A549 (cell line): ENCODE measurements at regions not wholly inside any gene's neighbourhood (a gene's known extent, or its start where the extent isn't known, plus 50 kb on each side); places are given as distances from the start of the nearest gene placed in this dataset.

Source experiments
- ATAC-seq, 2 experiments: fragments of 200-7000 bp in 1 of 2; fragments of >200 bp in 1 of 2; cut with Nextera tagmentation in 1 of 2; cut with Tn5 transposase in 1 of 2; 3 replicates each; pipeline versions ENCODE4 v1.8.0 to v1.9.1; 2018 to 2020; ENCODE audit warnings: mild to moderate bottlenecking in 1 of 2, moderate library complexity in 1 of 2
- CTCF ChIA-PET: fragments of 300-600 bp; sonication (Branson Sonifier 250); formaldehyde crosslinking; extraction: SDS; loops from one replicate; lab custom pipeline; 2021; ENCODE audit warnings: antibody characterized with exemption, inconsistent platforms; lab: Yijun Ruan, JAX
- POLR2A ChIA-PET: fragments of 350-600 bp; formaldehyde crosslinking; extraction: SDS; loops from one replicate; lab custom pipeline; 2021; ENCODE audit warnings: antibody characterized with exemption, inconsistent platforms; lab: Yijun Ruan, JAX
- DNase-seq, 2 experiments: peaks; one replicate each; pipeline versions ENCODE4 v3.0.0 to v3.0.0-alpha.2; 2011 to 2016; ENCODE audit warnings: low read depth in 1 of 2, low spot score in 1 of 2
- FAIRE-seq: peaks from 2 replicates; lab custom pipeline; 2011; peaks lifted over from hg19 to GRCh38; lab: Jason Lieb, UNC
- H3K27ac ChIP-seq, 2 experiments: fragments of >200 bp; sonication (Bioruptor Twin); formaldehyde crosslinking; 3 replicates each; pipeline ENCODE4 v1.5.1; 2016 to 2017
- H3K4me1 ChIP-seq: fragments of >200 bp; sonication (Bioruptor Twin); formaldehyde crosslinking; 3 replicates; pipeline ENCODE4 v1.6.1; 2016
- H3K4me2 ChIP-seq: fragments of >200 bp; sonication (Bioruptor Twin); formaldehyde crosslinking; 3 replicates; pipeline ENCODE4 v1.6.1; 2016
- H3K4me3 ChIP-seq: fragments of >200 bp; sonication (Bioruptor Twin); formaldehyde crosslinking; 3 replicates; pipeline ENCODE4 v1.5.1; 2016
- H3K9me3 ChIP-seq: fragments of >200 bp; sonication (Bioruptor Twin); formaldehyde crosslinking; 3 replicates; pipeline ENCODE4 v1.6.1; 2016
- CBX2 ChIP-seq: fragments of 200-600 bp; sonication (generic); IDR thresholded peaks from 2 replicates; pipeline ENCODE4 v1.6.1; 2016; ENCODE audit warnings: low read depth, mild to moderate bottlenecking, borderline replicate concordance
- EHF ChIP-seq: fragments of 250-450 bp; sonication (Bioruptor Pico); IDR thresholded peaks from 2 replicates; pipeline ENCODE4 v1.5.0; 2020; ENCODE audit warnings: mild to moderate bottlenecking
- EHMT2 ChIP-seq: fragments of 200-600 bp; sonication (generic); IDR thresholded peaks from 2 replicates; pipeline ENCODE4 v1.6.1; 2016; ENCODE audit warnings: antibody characterized with exemption, low read depth, mild to moderate bottlenecking, moderate library complexity
- EP300 ChIP-seq, 2 experiments: fragments of >200 bp; sonication (Bioruptor Twin); formaldehyde crosslinking; IDR thresholded peaks; 2 replicates in 1 of 2; 3 replicates in 1 of 2; pipeline ENCODE4 v1.6.1; 2016 to 2017
- ESRRA ChIP-seq: fragments of 150-350 bp; IDR thresholded peaks from 2 replicates; pipeline ENCODE4 v1.6.1; 2014; ENCODE audit warnings: mild to moderate bottlenecking, low read length, borderline replicate concordance
- FOSL2 ChIP-seq, 2 experiments: fragments of 450-650 bp in 1 of 2; fragments of >200 bp in 1 of 2; sonication (Bioruptor Twin) in 1 of 2; formaldehyde crosslinking; IDR thresholded peaks; 2 replicates each; pipeline versions ENCODE4 v1.5.0 to v1.6.1; 2016 to 2020; ENCODE audit warnings: mild to moderate bottlenecking in 1 of 2, moderate library complexity in 1 of 2
- JUN ChIP-seq, 2 experiments: fragments of >200 bp; sonication (Bioruptor Twin); formaldehyde crosslinking; IDR thresholded peaks; 2 replicates in 1 of 2; 3 replicates in 1 of 2; pipeline ENCODE4 v1.6.1; 2016 to 2017
- JUNB ChIP-seq: fragments of >200 bp; sonication (Bioruptor Twin); formaldehyde crosslinking; IDR thresholded peaks from 2 replicates; pipeline ENCODE4 v1.6.1; 2016
- MYC ChIP-seq: IDR thresholded peaks from 2 replicates; pipeline ENCODE4 v1.6.1; 2012; ENCODE audit warnings: mild to moderate bottlenecking, inconsistent platforms, low read length, improper control_type of control experiment, borderline replicate concordance
- NFE2L2 ChIP-seq: fragments of 150-350 bp; conservative IDR thresholded peaks from 2 replicates; pipeline ENCODE4 v1.6.1; 2014; ENCODE audit warnings: low read length
- PBX3 ChIP-seq: IDR thresholded peaks from 2 replicates; pipeline ENCODE4 v1.6.1; 2012
- POLR2A ChIP-seq: IDR thresholded peaks from 2 replicates; pipeline ENCODE4 v1.6.1; 2012; ENCODE audit warnings: mild to moderate bottlenecking, low read length
- POLR2AphosphoS2 ChIP-seq: conservative IDR thresholded peaks from 2 replicates; pipeline ENCODE4 v1.6.1; 2012; ENCODE audit warnings: low read length, improper control_type of control experiment, inconsistent platforms
- RARB ChIP-seq: fragments of 250-450 bp; sonication (Bioruptor Pico); IDR thresholded peaks from 2 replicates; pipeline ENCODE4 v1.8.0; 2021; ENCODE audit warnings: mild to moderate bottlenecking, moderate library complexity
- RNF2 ChIP-seq: fragments of 200-600 bp; sonication (generic); IDR thresholded peaks from 2 replicates; pipeline ENCODE4 v1.6.1; 2016; ENCODE audit warnings: low read depth, mild to moderate bottlenecking, antibody characterized with exemption, moderate library complexity, borderline replicate concordance
- SMC3 ChIP-seq: fragments of >200 bp; sonication (Bioruptor Twin); formaldehyde crosslinking; IDR thresholded peaks from 3 replicates; pipeline ENCODE4 v1.6.1; 2018; ENCODE audit warnings: inconsistent platforms
- TFCP2L1 ChIP-seq: fragments of 250-450 bp; sonication (Bioruptor Pico); IDR thresholded peaks from 2 replicates; pipeline ENCODE4 v1.5.0; 2021; ENCODE audit warnings: mild to moderate bottlenecking
- TP53 ChIP-seq: fragments of 250-450 bp; sonication (Bioruptor Pico); IDR thresholded peaks from 2 replicates; pipeline ENCODE4 v1.5.0; 2021; ENCODE audit warnings: mild to moderate bottlenecking, moderate library complexity
- ZFP36 ChIP-seq: fragments of 450-650 bp; IDR thresholded peaks from 2 replicates; pipeline ENCODE4 v1.6.1; 2014; ENCODE audit warnings: borderline replicate concordance; ENCODE audit not compliant: partially characterized antibody
- ZNF302 ChIP-seq: fragments of 250-450 bp; sonication (Bioruptor Pico); IDR thresholded peaks from 2 replicates; pipeline ENCODE4 v1.9.0; 2021; ENCODE audit warnings: inconsistent platforms, mild to moderate bottlenecking, moderate library complexity
- WGBS: methylation state at CpG from one replicate; pipeline ENCODE4 v1.1.6; 2017; ENCODE audit errors: missing lambda C conversion rate; 5-methylcytosine and 5-hydroxymethylcytosine counted together

- POLR2A ChIA-PET = no interaction called here
- Histone ChIP-seq H3K9me3 (no peaks in the 10 kb centered on the region), H3K27ac (no peak overlapping the region), H3K4me3 (no peak overlapping the region), H3K4me1 (no peaks in the 10 kb centered on the region), H3K4me2 (no peak overlapping the region)
- no peak for DNase-seq
- FAIRE-seq = no peak
- TF ChIP-seq CBX2 = no peak
- ATAC-seq = no peak
- 58% methylated on average over 3 of the region's 3 CpGs for WGBS
- CTCF ChIA-PET = interaction anchor here (1.3 kb wide), 1 partner anchor 20 kb away, joined by 3 read pairs; no protein-coding TSS in a partner anchor
Observed at GRCh38 chr6:48564036-48564820, 453.2 kb upstream of the PTCHD4 start.

- no peaks in the 10 kb centered on the region for H3K9me3 ChIP-seq
- H3K4me1 ChIP-seq = no peaks in the 10 kb centered on the region
- ChIA-PET POLR2A (no interaction called here), CTCF (no interaction called here)
- FAIRE-seq = no peak
- no peak overlapping the region for H3K4me2 ChIP-seq
- ATAC-seq = no peak
- no peak overlapping the region for H3K27ac ChIP-seq
- no peak overlapping the region for H3K4me3 ChIP-seq
- 92% methylated on average over 1 of the region's 1 CpG for WGBS
- DNase-seq = no peak
- TF ChIP-seq JUNB (no peak), TP53 (no peak), ZNF302 (CRISPR knock-in tag) (no peak), RNF2 (no peak), PBX3 (no peak), ZFP36 (no peak)
Observed at GRCh38 chr6:48563433-48563832, 452.4 kb upstream of the PTCHD4 start.

- 44% methylated on average over 3 of the region's 3 CpGs for WGBS
- Histone ChIP-seq H3K4me1 (no peaks in the 10 kb centered on the region), H3K27ac (no peak overlapping the region), H3K4me3 (no peak overlapping the region), H3K4me2 (no peak overlapping the region), H3K9me3 (no peaks in the 10 kb centered on the region)
- no peak for ATAC-seq
- POLR2A ChIA-PET = no interaction called here
- CTCF ChIA-PET = no interaction called here
- no peak for TF ChIP-seq POLR2AphosphoS2
- TF ChIP-seq MYC = no peak
- TF ChIP-seq EHMT2 = no peak
- TF ChIP-seq JUN (IDR thresholded peaks at IDR 0.05) = no peak
- no peak for TF ChIP-seq RARB
- TF ChIP-seq SMC3 = no peak
- no peak for TF ChIP-seq CBX2
- no peak for TF ChIP-seq NFE2L2
- TF ChIP-seq EP300 (IDR thresholded peaks at IDR 0.05) = no peak
- TF ChIP-seq TFCP2L1 (CRISPR knock-in tag) = no peak
- TF ChIP-seq POLR2A = no peak
- FAIRE-seq = no peak
- DNase-seq = no peak
Observed at GRCh38 chr6:48560408-48560807, 449.4 kb upstream of the PTCHD4 start.

GRCh38 chr6:48553467-48554189 is 442.6 kb upstream of the PTCHD4 start:
- no peak overlapping the region for H3K4me2 ChIP-seq
- CTCF ChIA-PET = interaction anchor here (0.7 kb wide), 1 partner anchor 112 kb away, joined by 3 read pairs; no protein-coding TSS in a partner anchor
- no peaks in the 10 kb centered on the region for H3K4me1 ChIP-seq
- H3K27ac ChIP-seq = no peak overlapping the region
- ATAC-seq = no peak
- H3K9me3 ChIP-seq = no peaks in the 10 kb centered on the region
- POLR2A ChIA-PET = no interaction called here
- no peak for TF ChIP-seq FOSL2 (IDR thresholded peaks at IDR 0.05)
- TF ChIP-seq FOSL2 (CRISPR knock-in tag; IDR thresholded peaks at IDR 0.05) = no peak
- TF ChIP-seq EP300 (IDR thresholded peaks at IDR 0.05) = no peak
- no peak for TF ChIP-seq EHF (CRISPR knock-in tag)
- no peak for TF ChIP-seq ZFP36
- TF ChIP-seq ESRRA = no peak
- TF ChIP-seq, all 56 proteins: peak for 0
- DNase-seq (no peak), FAIRE-seq (no peak)
- H3K4me3 ChIP-seq = no peak overlapping the region
- WGBS = 94% methylated on average over 1 of the region's 1 CpG
